Esophagus squamous epithelium (tissue), 5 donors: ENCODE measurements at regions not wholly inside any gene's neighbourhood (a gene's known extent, or its start where the extent isn't known, plus 50 kb on each side); places are given as distances from the start of the nearest gene placed in this dataset.

ENCODE experiments used
- DNase-seq: peaks from one replicate; lab custom pipeline; 2025; lab: John Stamatoyannopoulos, UW
- H3K27ac ChIP-seq, 4 donors: fragments of 200-600 bp; sonication (generic); one replicate each; pipeline ENCODE4 v1.5.1; 2016 to 2019; ENCODE audit warnings: mild to moderate bottlenecking in 1 of 4
- H3K27me3 ChIP-seq, 4 donors: fragments of 200-600 bp; sonication (generic); 1 replicate in 3 of 4; 2 replicates in 1 of 4; pipeline versions ENCODE4 v1.5.1 to v1.6.0; 2017 to 2021; ENCODE audit warnings: antibody characterized with exemption in 1 of 4
- H3K36me3 ChIP-seq, 3 donors: fragments of 200-600 bp; sonication (generic); one replicate each; pipeline ENCODE4 v1.5.1; 2016 to 2019
- H3K4me1 ChIP-seq, 3 donors: fragments of 200-600 bp; sonication (generic); one replicate each; pipeline ENCODE4 v1.5.1; 2017 to 2019
- H3K4me3 ChIP-seq, 4 donors: fragments of 200-600 bp; sonication (generic); 1 replicate in 3 of 4; 2 replicates in 1 of 4; pipeline ENCODE4 v1.5.1; 2016 to 2019; ENCODE audit warnings: mild to moderate bottlenecking in 2 of 4, moderate library complexity in 1 of 4
- H3K9me3 ChIP-seq, 3 donors: fragments of 200-600 bp; sonication (generic); one replicate each; pipeline ENCODE4 v1.5.1; 2016 to 2019
- CTCF ChIP-seq, 6 experiments: fragments of 450-650 bp in 4 of 6; fragments of 200-600 bp in 2 of 6; sonication (generic) in 2 of 6; IDR thresholded peaks; one replicate each; pipeline ENCODE4 v1.5.1; 2016 to 2019; ENCODE audit warnings: antibody characterized with exemption in 6 of 6, mild to moderate bottlenecking in 4 of 6, moderate library complexity in 4 of 6
- POLR2A ChIP-seq, 4 donors: fragments of 450-650 bp; IDR thresholded peaks; one replicate each; pipeline ENCODE4 v1.6.1; 2017; ENCODE audit warnings: antibody characterized with exemption in 4 of 4, mild to moderate bottlenecking in 4 of 4, moderate library complexity in 3 of 4
- WGBS, 2 donors: methylation state at CpG; one replicate each; pipeline ENCODE4 v1.1.5; 2018; 5-methylcytosine and 5-hydroxymethylcytosine counted together
- intact Hi-C: fragments of 100-400 bp; cut with DNase I; formaldehyde crosslinking; loops from one replicate; pipeline ENCODE4 v1.15.0; 2022
- donor health status: DM: yes; HTN: yes; CAD: no.

- no peaks in the 10 kb centered on the region for H3K9me3 ChIP-seq
- H3K36me3 ChIP-seq: no peaks in the 10 kb centered on the region
- TF ChIP-seq CTCF (IDR thresholded peaks at IDR 0.05) (no peak), POLR2A (IDR thresholded peaks at IDR 0.05) (no peak)
- no peak overlapping the region for H3K27ac ChIP-seq
- no peak for DNase-seq
- no peak overlapping the region for H3K4me3 ChIP-seq
- peaks cover 4 to 30% (median 27%) of the 10 kb centered on the region in 3 donors for H3K4me1 ChIP-seq
- no peaks in the 10 kb centered on the region for H3K27me3 ChIP-seq
- WGBS, 2 donors: 79 to 83% methylated on average over 3 to 4 of the region's 4 CpGs
- intact Hi-C loops: no loop called here
Measured at GRCh38 chr16:14018851-14019250, 52.3 kb upstream of the MRTFB start.

GRCh38 chr16:14020141-14020540, 51.0 kb upstream of the MRTFB start:
- WGBS, 2 donors: 82 to 88% methylated on average over 2 of the region's 2 CpGs
- no peaks in the 10 kb centered on the region for H3K27me3 ChIP-seq

More at GRCh38 chr16:14020141-14020540, 51.0 kb upstream of the MRTFB start:
- Histone ChIP-seq H3K4me1 (peaks cover 4 to 18% (median 14%) of the 10 kb centered on the region in 3 donors), H3K27ac (no peak overlapping the region), H3K9me3 (no peaks in the 10 kb centered on the region), H3K36me3 (no peaks in the 10 kb centered on the region), H3K4me3 (no peak overlapping the region)
- no peak for DNase-seq
- TF ChIP-seq CTCF (IDR thresholded peaks at IDR 0.05): no peak
- TF ChIP-seq POLR2A (IDR thresholded peaks at IDR 0.05): no peak
- intact Hi-C loops: no loop called here
